Hematopoietic multipotent progenitor cell (in vitro differentiated cells): ENCODE measurements at regions not wholly inside any gene's neighbourhood (a gene's known extent, or its start where the extent isn't known, plus 50 kb on each side); places are given as distances from the start of the nearest gene placed in this dataset.

Source experiments
- DNase-seq, 3 donors: peaks; one replicate each; pipeline ENCODE4 v3.0.0-alpha.2; 2011 to 2015; ENCODE audit warnings: low read depth in 2 of 3, low spot score in 2 of 3

GRCh38 chr7:42338916-42339540 is 102.0 kb upstream of the GLI3 start:
- no peak for DNase-seq

- DNase-seq = no peak
Measured at GRCh38 chr7:42338231-42338915, 101.4 kb upstream of the GLI3 start.

GRCh38 chr7:42337225-42337905 is 100.4 kb upstream of the GLI3 start:
- DNase-seq = no peak

- no peak for DNase-seq
Measured at GRCh38 chr7:42332605-42333222, 95.7 kb upstream of the GLI3 start.

GRCh38 chr7:42319631-42320030 is 82.6 kb upstream of the GLI3 start:
- DNase-seq = no peak

- DNase-seq = no peak
Measured at GRCh38 chr7:42315631-42316030, 78.6 kb upstream of the GLI3 start.

GRCh38 chr7:42315103-42315502 is 78.1 kb upstream of the GLI3 start:
- DNase-seq = no peak

GRCh38 chr7:42314696-42315095 is 77.7 kb upstream of the GLI3 start:
- no peak for DNase-seq

- no peak for DNase-seq
Measured at GRCh38 chr7:42311195-42311594, 74.2 kb upstream of the GLI3 start.

GRCh38 chr7:42292991-42293521 is 56.0 kb upstream of the GLI3 start:
- no peak for DNase-seq

- no peak for DNase-seq
Measured at GRCh38 chr7:42289473-42289872, 52.5 kb upstream of the GLI3 start.
